Daoy (cell line): ENCODE measurements at regions not wholly inside any gene's neighbourhood (a gene's known extent, or its start where the extent isn't known, plus 50 kb on each side); places are given as distances from the start of the nearest gene placed in this dataset.
"Not testable (repeated sequence)": the region's sequence is repeated elsewhere in the genome, so short reads cannot be mapped to it uniquely, and the experiment has no call there.

Experiments
- DNase-seq: peaks from one replicate; pipeline ENCODE4 v3.0.0-alpha.2; 2015; ENCODE audit warnings: low read depth

GRCh38 chr4:127224556-127224955 is 408.2 kb upstream of the INTU start:
- DNase-seq: no peak

- no peak for DNase-seq
These were observed 402.7 kb upstream of the INTU start for GRCh38 chr4:127229855-127230608.

- DNase-seq: no peak
These were observed 395.9 kb upstream of the INTU start for GRCh38 chr4:127236889-127237288.

GRCh38 chr4:127237581-127237980 is 395.2 kb upstream of the INTU start:
- DNase-seq: no peak

- no peak for DNase-seq
These were observed 393.7 kb upstream of the INTU start for GRCh38 chr4:127238956-127239475.

GRCh38 chr4:127239902-127240763 is 392.6 kb upstream of the INTU start:
- no peak for DNase-seq

GRCh38 chr4:127240764-127241105 is 392.0 kb upstream of the INTU start:
- no peak for DNase-seq

GRCh38 chr4:127244515-127244914 is 388.2 kb upstream of the INTU start:
- no peak for DNase-seq

- DNase-seq: no peak
These were observed 385.5 kb upstream of the INTU start for GRCh38 chr4:127246963-127247952.

GRCh38 chr4:127249066-127249766 is 383.5 kb upstream of the INTU start:
- no peak for DNase-seq

GRCh38 chr4:127249767-127250108 is 383.0 kb upstream of the INTU start:
- no peak for DNase-seq

GRCh38 chr4:127250577-127250976 is 382.2 kb upstream of the INTU start:
- DNase-seq: no peak

- DNase-seq: no peak
These were observed 381.3 kb upstream of the INTU start for GRCh38 chr4:127251423-127251822.

- DNase-seq: no peak
These were observed 376.3 kb upstream of the INTU start for GRCh38 chr4:127256500-127256899.

GRCh38 chr4:127261476-127261875 is 371.3 kb upstream of the INTU start:
- DNase-seq: no peak

GRCh38 chr4:127268367-127268766 is 364.4 kb upstream of the INTU start:
- DNase-seq: no peak

GRCh38 chr4:127277023-127277422 is 355.7 kb upstream of the INTU start:
- DNase-seq: not testable (repeated sequence)

- no peak for DNase-seq
These were observed 348.5 kb upstream of the INTU start for GRCh38 chr4:127284236-127284635.

GRCh38 chr4:127291316-127291715 is 341.4 kb upstream of the INTU start:
- DNase-seq: no peak

- no peak for DNase-seq
These were observed 339.3 kb upstream of the INTU start for GRCh38 chr4:127293496-127293895.

- DNase-seq: no peak
These were observed 328.4 kb upstream of the INTU start for GRCh38 chr4:127304356-127304755.
